GM23338 (cell line): ENCODE measurements at regions not wholly inside any gene's neighbourhood (a gene's known extent, or its start where the extent isn't known, plus 50 kb on each side); places are given as distances from the start of the nearest gene placed in this dataset.
A peak's percentile ranks its signal among the peaks of the same experiment; 100 is the strongest.

Experiments
- ATAC-seq: fragments of 200-7000 bp; cut with Tn5 transposase; 3 replicates; pipeline ENCODE4 v1.9.1; 2020
- DNase-seq: peaks from one replicate; pipeline ENCODE4 v3.0.0-alpha.2; 2015; ENCODE audit warnings: low spot score
- H2AFZ ChIP-seq: fragments of 200-600 bp; sonication (generic); 2 replicates; pipeline ENCODE4 v1.8.0; 2016; ENCODE audit warnings: antibody characterized with exemption, mild to moderate bottlenecking, moderate library complexity
- H3F3A ChIP-seq: fragments of 200-600 bp; sonication (generic); replicated peaks from 2 replicates; pipeline ENCODE4 v1.8.0; 2017; ENCODE audit warnings: antibody characterized with exemption, mixed run types, low read depth
- H3K27ac ChIP-seq: fragments of 200-600 bp; sonication (generic); 2 replicates; pipeline ENCODE4 v1.6.1; 2016; ENCODE audit warnings: low read depth
- H3K27me3 ChIP-seq: fragments of 200-600 bp; sonication (generic); 2 replicates; pipeline ENCODE4 v1.8.0; 2016; ENCODE audit warnings: mild to moderate bottlenecking, mixed run types, moderate library complexity; ENCODE audit not compliant: insufficient read depth
- H3K36me3 ChIP-seq: fragments of 200-600 bp; sonication (generic); 2 replicates; pipeline ENCODE4 v1.8.0; 2016; ENCODE audit warnings: mild to moderate bottlenecking; ENCODE audit not compliant: insufficient read depth
- H3K4me1 ChIP-seq: fragments of 200-600 bp; sonication (generic); 2 replicates; pipeline ENCODE4 v1.8.0; 2016; ENCODE audit warnings: mild to moderate bottlenecking, moderate library complexity; ENCODE audit not compliant: insufficient read depth
- H3K4me2 ChIP-seq: fragments of 200-600 bp; sonication (generic); 2 replicates; pipeline ENCODE4 v1.7.1; 2017; ENCODE audit warnings: mixed run types
- H3K4me3 ChIP-seq: fragments of 200-600 bp; sonication (generic); 2 replicates; pipeline ENCODE4 v1.6.1; 2016; ENCODE audit warnings: mixed run types
- H3K79me2 ChIP-seq: fragments of 200-600 bp; sonication (generic); replicated peaks from 2 replicates; pipeline ENCODE4 v1.8.0; 2017; ENCODE audit warnings: mild to moderate bottlenecking; ENCODE audit not compliant: insufficient read depth
- H3K9me2 ChIP-seq: fragments of 200-600 bp; sonication (generic); 2 replicates; pipeline ENCODE4 v1.8.0; 2017; ENCODE audit not compliant: insufficient read depth
- H4K20me1 ChIP-seq: fragments of 200-600 bp; sonication (generic); replicated peaks from 2 replicates; pipeline ENCODE4 v1.8.0; 2017; ENCODE audit warnings: mild to moderate bottlenecking; ENCODE audit not compliant: insufficient read depth
- H3K27ac Mint-ChIP-seq: 2 replicates; pipeline ENCODE4 v1.8.0; 2020; ENCODE audit warnings: inconsistent platforms, mild to moderate bottlenecking, moderate library complexity, mixed read lengths
- H3K27me3 Mint-ChIP-seq: 3 replicates; pipeline ENCODE4 v1.8.0; 2022; ENCODE audit warnings: low read depth, mild to moderate bottlenecking, moderate library complexity, mixed read lengths, inconsistent platforms; ENCODE audit not compliant: insufficient read depth, poor library complexity
- H3K36me3 Mint-ChIP-seq: 3 replicates; pipeline ENCODE4 v1.8.0; 2021; ENCODE audit warnings: low read depth, mild to moderate bottlenecking, inconsistent platforms, moderate library complexity, mixed read lengths
- H3K4me1 Mint-ChIP-seq: 3 replicates; pipeline ENCODE4 v1.8.0; 2020; ENCODE audit warnings: mild to moderate bottlenecking, inconsistent platforms, mixed read lengths
- H3K4me3 Mint-ChIP-seq: 3 replicates; pipeline ENCODE4 v1.8.0; 2021; ENCODE audit warnings: moderate library complexity, mild to moderate bottlenecking, inconsistent platforms, mixed read lengths
- H3K9me3 Mint-ChIP-seq: 3 replicates; pipeline ENCODE4 v1.8.0; 2020; ENCODE audit warnings: moderate library complexity, mild to moderate bottlenecking, inconsistent platforms, mixed read lengths
- CTCF ChIP-seq, 2 experiments: fragments of 200-600 bp in 1 of 2; sonication (generic) in 1 of 2; conservative IDR thresholded peaks; 2 replicates each; pipeline versions ENCODE4 v1.5.1 to v1.6.1; 2016 to 2017; ENCODE audit warnings: antibody characterized with exemption in 2 of 2, low read depth in 2 of 2, mild to moderate bottlenecking in 2 of 2, moderate library complexity in 1 of 2
- EZH2phosphoT487 ChIP-seq: fragments of 200-600 bp; sonication (generic); IDR thresholded peaks from one replicate; pipeline ENCODE4 v1.8.1; 2018; ENCODE audit warnings: antibody characterized with exemption; ENCODE audit not compliant: unreplicated experiment
- JUNB ChIP-seq: IDR thresholded peaks from one replicate; pipeline ENCODE4 v1.6.1; 2016; ENCODE audit warnings: antibody characterized with exemption; ENCODE audit not compliant: unreplicated experiment
- NANOG ChIP-seq: IDR thresholded peaks from 2 replicates; pipeline ENCODE4 v1.6.1; 2016; ENCODE audit warnings: antibody characterized with exemption, borderline replicate concordance
- POLR2AphosphoS5 ChIP-seq: IDR thresholded peaks from 2 replicates; pipeline ENCODE4 v1.6.1; 2016; ENCODE audit warnings: antibody characterized with exemption, low read depth
- ZNF114 ChIP-seq: fragments of 250-450 bp; sonication (Bioruptor Pico); IDR thresholded peaks from 2 replicates; pipeline ENCODE4 v1.5.0; 2020; ENCODE audit warnings: mild to moderate bottlenecking, moderate library complexity
- ZNF331 ChIP-seq: fragments of 250-450 bp; sonication (Bioruptor Pico); IDR thresholded peaks from 2 replicates; pipeline ENCODE4 v1.5.0; 2020; ENCODE audit warnings: low read depth, mild to moderate bottlenecking, moderate library complexity
- ZNF462 ChIP-seq: fragments of 250-450 bp; sonication (Bioruptor Pico); IDR thresholded peaks from 2 replicates; pipeline ENCODE4 v1.5.0; 2020; ENCODE audit warnings: mild to moderate bottlenecking, moderate library complexity

- Histone ChIP-seq H2AFZ (no peak overlapping the region), H3K27ac (no peak overlapping the region), H3K36me3 (no peaks in the 10 kb centered on the region), H3K79me2 (no peaks in the 10 kb centered on the region), H3K9me2 (peaks cover 12% of the 10 kb centered on the region; the same call in 1 of the 2 replicates), H4K20me1 (peaks cover 4% of the 10 kb centered on the region; the same call in 1 of the 2 replicates), H3K4me1 (peaks cover 11% of the 10 kb centered on the region), H3K27me3 (peaks cover 81% of the 10 kb centered on the region), H3F3A (no peaks in the 10 kb centered on the region), H3K4me3 (no peak overlapping the region), H3K4me2 (peak overlapping the region; percentile 45; the same call in 1 of the 2 replicates)
- TF ChIP-seq ZNF114 (no peak), JUNB (no peak), ZNF462 (CRISPR knock-in tag) (no peak), CTCF (conservative IDR thresholded peaks at IDR 0.05; ENCODE audit: low read depth in 2 of 2) (no peak), ZNF331 (CRISPR knock-in tag) (no peak), NANOG (no peak), EZH2phosphoT487 (no peak), POLR2AphosphoS5 (no peak)
- Mint-ChIP-seq H3K27ac (no peak overlapping the region), H3K27me3 (peaks cover 92% of the 10 kb centered on the region), H3K4me3 (no peak overlapping the region), H3K9me3 (peaks cover 38% of the 10 kb centered on the region), H3K36me3 (peaks cover 19% of the 10 kb centered on the region), H3K4me1 (peaks cover 25% of the 10 kb centered on the region)
- no peak for ATAC-seq
- DNase-seq = no peak
Measured at GRCh38 chr7:50956522-50957155, 173.9 kb upstream of the GRB10 start.
